ENCODE measurements at regions not wholly inside any gene's neighbourhood (a gene's known extent, or its start where the extent isn't known, plus 50 kb on each side); places are given as distances from the start of the nearest gene placed in this dataset.

- Mint-ChIP-seq H3K27ac (ENCODE audit: unreplicated experiment) (no peak overlapping the region), H3K36me3 (ENCODE audit: unreplicated experiment) (no peaks in the 10 kb centered on the region), H3K27me3 (ENCODE audit: unreplicated experiment) (peaks cover 51% of the 10 kb centered on the region), H3K4me1 (ENCODE audit: unreplicated experiment) (peaks cover 3% of the 10 kb centered on the region), H3K4me3 (ENCODE audit: unreplicated experiment) (no peak overlapping the region), H3K9me3 (ENCODE audit: unreplicated experiment) (no peaks in the 10 kb centered on the region)
- TF ChIP-seq CTCF (IDR thresholded peaks at IDR 0.05), result no peak
- no peak for DNase-seq (ENCODE audit: extremely low spot score, unreplicated experiment)
Measured at GRCh38 chr2:41710944-41711343, 336.9 kb upstream of the PKDCC start.

DNA sequence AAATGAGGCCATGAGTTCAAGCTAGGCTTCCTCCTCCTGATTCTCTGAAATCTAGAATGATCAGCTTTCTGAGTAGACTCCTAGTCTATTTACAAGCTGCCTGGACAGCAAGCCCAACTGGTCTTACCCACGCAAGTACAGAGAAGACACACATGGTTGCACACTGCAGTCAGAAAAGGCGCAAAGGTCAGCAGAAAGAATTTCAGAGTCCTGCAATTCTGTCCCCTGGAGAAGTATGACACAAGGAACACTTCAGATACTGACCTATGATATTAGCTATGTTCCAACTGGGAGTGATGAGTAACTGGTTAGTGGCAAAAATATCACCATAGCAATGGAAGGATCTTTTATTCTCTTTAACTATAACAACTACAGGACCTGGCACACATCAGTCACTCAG, 336.1 kb upstream of the PKDCC start:
- no peak for DNase-seq (ENCODE audit: extremely low spot score, unreplicated experiment)
- H3K4me3 Mint-ChIP-seq (ENCODE audit: unreplicated experiment), result no peak overlapping the region
- H3K27me3 Mint-ChIP-seq (ENCODE audit: unreplicated experiment), result peaks cover 44% of the 10 kb centered on the region
- H3K36me3 Mint-ChIP-seq (ENCODE audit: unreplicated experiment), result no peaks in the 10 kb centered on the region
- no peak for TF ChIP-seq CTCF (IDR thresholded peaks at IDR 0.05)
- no peak overlapping the region for H3K27ac Mint-ChIP-seq (ENCODE audit: unreplicated experiment)
- peaks cover 3% of the 10 kb centered on the region for H3K4me1 Mint-ChIP-seq (ENCODE audit: unreplicated experiment)
- H3K9me3 Mint-ChIP-seq (ENCODE audit: unreplicated experiment), result no peaks in the 10 kb centered on the region

DNA sequence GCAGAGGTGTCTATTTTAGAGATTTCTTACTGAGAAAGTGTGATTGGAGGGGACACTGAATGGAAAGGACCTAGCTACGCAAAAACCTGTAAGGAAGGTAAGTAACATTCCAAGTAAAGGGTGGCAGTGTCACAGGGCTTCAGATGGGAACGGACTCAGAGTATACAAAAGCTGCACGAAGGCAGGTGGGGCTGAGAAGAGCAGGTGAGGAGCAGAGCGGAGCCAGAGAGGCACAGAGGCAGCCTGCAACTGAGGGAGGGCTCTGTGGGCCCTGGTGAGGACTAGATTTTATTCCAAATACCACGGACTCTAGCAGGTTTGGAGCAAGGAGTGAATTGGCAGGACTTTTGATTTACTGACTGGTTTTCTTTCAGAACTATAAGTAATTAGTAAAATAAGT, 331.3 kb upstream of the PKDCC start:
- peaks cover 18% of the 10 kb centered on the region for H3K27me3 Mint-ChIP-seq (ENCODE audit: unreplicated experiment)
- peaks cover 8% of the 10 kb centered on the region for H3K4me1 Mint-ChIP-seq (ENCODE audit: unreplicated experiment)
- no peak for TF ChIP-seq CTCF (IDR thresholded peaks at IDR 0.05)
- no peak overlapping the region for H3K4me3 Mint-ChIP-seq (ENCODE audit: unreplicated experiment)
- H3K27ac Mint-ChIP-seq (ENCODE audit: unreplicated experiment), result no peak overlapping the region
- H3K36me3 Mint-ChIP-seq (ENCODE audit: unreplicated experiment), result no peaks in the 10 kb centered on the region
- no peaks in the 10 kb centered on the region for H3K9me3 Mint-ChIP-seq (ENCODE audit: unreplicated experiment)
- no peak for DNase-seq (ENCODE audit: extremely low spot score, unreplicated experiment)

GRCh38 chr2:41717839-41718238, 330.0 kb upstream of the PKDCC start:
- H3K27me3 Mint-ChIP-seq (ENCODE audit: unreplicated experiment), result peaks cover 11% of the 10 kb centered on the region
- H3K4me1 Mint-ChIP-seq (ENCODE audit: unreplicated experiment), result peaks cover 11% of the 10 kb centered on the region
- DNase-seq (ENCODE audit: extremely low spot score, unreplicated experiment), result no peak
- no peak overlapping the region for H3K27ac Mint-ChIP-seq (ENCODE audit: unreplicated experiment)
- H3K4me3 Mint-ChIP-seq (ENCODE audit: unreplicated experiment), result no peak overlapping the region
- TF ChIP-seq CTCF (IDR thresholded peaks at IDR 0.05), result no peak
- H3K9me3 Mint-ChIP-seq (ENCODE audit: unreplicated experiment), result no peaks in the 10 kb centered on the region
- no peaks in the 10 kb centered on the region for H3K36me3 Mint-ChIP-seq (ENCODE audit: unreplicated experiment)

DNA sequence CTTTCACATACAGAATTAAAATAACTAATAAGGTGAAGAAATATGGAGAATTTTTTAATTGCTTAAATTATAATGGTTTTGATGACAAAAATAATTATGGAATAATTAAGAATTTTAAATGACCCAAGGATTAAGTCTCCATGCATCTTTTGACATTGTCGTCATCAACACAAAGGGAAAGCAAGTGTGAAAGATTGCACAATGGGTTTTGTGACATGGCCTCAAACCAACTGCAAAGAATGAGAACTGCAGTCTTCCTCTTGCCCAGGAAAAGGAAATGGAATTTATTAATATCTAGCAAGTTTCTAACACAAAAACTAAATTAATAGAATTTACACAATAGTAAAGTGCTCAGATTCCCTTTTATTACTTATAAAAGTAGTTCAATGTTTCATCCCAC, 329.1 kb upstream of the PKDCC start:
- H3K4me1 Mint-ChIP-seq (ENCODE audit: unreplicated experiment), result peaks cover 17% of the 10 kb centered on the region
- no peak for DNase-seq (ENCODE audit: extremely low spot score, unreplicated experiment)
- no peak overlapping the region for H3K4me3 Mint-ChIP-seq (ENCODE audit: unreplicated experiment)
- H3K27me3 Mint-ChIP-seq (ENCODE audit: unreplicated experiment), result peaks cover 7% of the 10 kb centered on the region
- no peak overlapping the region for H3K27ac Mint-ChIP-seq (ENCODE audit: unreplicated experiment)
- no peaks in the 10 kb centered on the region for H3K36me3 Mint-ChIP-seq (ENCODE audit: unreplicated experiment)
- H3K9me3 Mint-ChIP-seq (ENCODE audit: unreplicated experiment), result no peaks in the 10 kb centered on the region
- no peak for TF ChIP-seq CTCF (IDR thresholded peaks at IDR 0.05)
